GM18868 (cell line): ENCODE measurements at regions not wholly inside any gene's neighbourhood (a gene's known extent, or its start where the extent isn't known, plus 50 kb on each side); places are given as distances from the start of the nearest gene placed in this dataset.
"Not testable (repeated sequence)": the region's sequence is repeated elsewhere in the genome, so short reads cannot be mapped to it uniquely, and the experiment has no call there.

ENCODE experiments used
- ATAC-seq: cut with Tn5 transposase; IDR thresholded peaks from one replicate; pipeline ENCODE4 v1.9.1; 2021; ENCODE audit warnings: mild to moderate bottlenecking, moderate library complexity; ENCODE audit not compliant: unreplicated experiment

DNA sequence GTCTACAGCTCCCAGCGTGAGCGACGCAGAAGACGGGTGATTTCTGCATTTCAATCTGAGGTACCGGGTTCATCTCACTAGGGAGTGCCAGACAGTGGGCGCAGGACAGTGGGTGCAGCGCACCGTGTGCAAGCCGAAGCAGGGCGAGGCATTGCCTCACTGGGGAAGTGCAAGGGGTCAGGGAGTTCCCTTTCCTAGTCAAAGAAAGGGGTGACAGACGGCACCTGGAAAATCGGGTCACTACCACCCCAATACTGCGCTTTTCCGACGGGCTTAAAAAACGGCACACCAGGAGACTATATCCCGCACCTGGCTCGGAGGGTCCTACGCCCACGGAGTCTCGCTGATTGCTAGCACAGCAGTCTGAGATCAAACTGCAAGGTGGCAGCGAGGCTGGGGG lies 95.6 kb downstream of the GPX5 start:
- not testable (repeated sequence) for ATAC-seq

DNA sequence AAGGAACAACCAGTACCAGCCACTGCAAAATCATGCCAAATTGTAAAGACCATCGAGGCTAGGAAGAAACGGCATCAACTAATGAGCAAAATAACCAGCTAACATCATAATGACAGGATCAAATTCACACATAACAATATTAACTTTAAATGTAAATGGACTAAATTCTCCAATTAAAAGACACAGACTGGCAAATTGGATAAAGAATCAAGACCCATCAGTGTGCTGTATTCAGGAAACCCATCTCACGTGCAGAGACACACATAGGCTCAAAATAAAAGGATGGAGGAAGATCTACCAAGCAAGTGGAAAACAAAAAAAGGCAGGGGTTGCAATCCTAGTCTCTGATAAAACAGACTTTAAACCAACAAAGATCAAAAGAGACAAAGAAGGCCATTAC lies 97.6 kb downstream of the GPX5 start:
- ATAC-seq, result not testable (repeated sequence)

DNA sequence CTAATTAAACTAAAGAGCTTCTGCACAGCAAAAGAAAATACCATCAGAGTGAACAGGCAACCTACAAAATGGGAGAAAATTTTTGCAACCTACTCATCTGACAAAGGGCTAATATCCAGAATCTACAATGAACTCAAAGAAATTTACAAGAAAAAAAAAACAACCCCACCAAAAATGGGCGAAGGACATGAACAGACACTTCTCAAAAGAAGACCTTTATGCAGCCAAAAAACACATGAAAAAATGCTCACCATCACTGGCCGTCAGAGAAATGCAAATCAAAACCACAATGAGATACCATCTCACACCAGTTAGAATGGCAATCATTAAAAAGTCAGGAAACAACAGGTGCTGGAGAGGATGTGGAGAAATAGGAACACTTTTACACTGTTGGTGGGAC lies 100.7 kb downstream of the GPX5 start:
- ATAC-seq, result not testable (repeated sequence)

DNA sequence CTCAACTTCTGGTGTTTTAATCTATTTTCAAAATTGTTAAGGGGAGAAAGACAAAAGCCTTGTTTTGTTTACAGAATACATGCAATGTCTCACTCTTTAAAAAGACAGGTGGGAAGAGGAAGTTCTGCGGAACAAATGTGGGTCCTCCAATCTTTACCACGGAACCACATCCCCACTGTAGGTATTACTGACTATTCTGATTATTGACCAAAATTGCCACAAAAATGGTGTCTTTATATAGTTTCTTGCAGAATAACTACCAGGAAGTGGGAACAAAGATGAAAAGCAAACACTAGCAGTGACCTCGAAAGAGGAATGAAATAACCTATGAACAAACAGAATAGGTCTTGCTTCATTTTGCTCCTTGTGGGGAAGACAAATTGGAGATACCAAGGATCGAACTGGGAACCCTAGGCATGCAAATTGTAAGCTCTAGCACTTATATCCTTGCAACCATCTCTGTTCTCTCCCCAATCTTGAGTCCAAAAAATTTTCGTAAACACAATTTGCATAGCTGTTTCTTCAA lies 106.7 kb downstream of the GPX5 start:
- ATAC-seq, result no peak

DNA sequence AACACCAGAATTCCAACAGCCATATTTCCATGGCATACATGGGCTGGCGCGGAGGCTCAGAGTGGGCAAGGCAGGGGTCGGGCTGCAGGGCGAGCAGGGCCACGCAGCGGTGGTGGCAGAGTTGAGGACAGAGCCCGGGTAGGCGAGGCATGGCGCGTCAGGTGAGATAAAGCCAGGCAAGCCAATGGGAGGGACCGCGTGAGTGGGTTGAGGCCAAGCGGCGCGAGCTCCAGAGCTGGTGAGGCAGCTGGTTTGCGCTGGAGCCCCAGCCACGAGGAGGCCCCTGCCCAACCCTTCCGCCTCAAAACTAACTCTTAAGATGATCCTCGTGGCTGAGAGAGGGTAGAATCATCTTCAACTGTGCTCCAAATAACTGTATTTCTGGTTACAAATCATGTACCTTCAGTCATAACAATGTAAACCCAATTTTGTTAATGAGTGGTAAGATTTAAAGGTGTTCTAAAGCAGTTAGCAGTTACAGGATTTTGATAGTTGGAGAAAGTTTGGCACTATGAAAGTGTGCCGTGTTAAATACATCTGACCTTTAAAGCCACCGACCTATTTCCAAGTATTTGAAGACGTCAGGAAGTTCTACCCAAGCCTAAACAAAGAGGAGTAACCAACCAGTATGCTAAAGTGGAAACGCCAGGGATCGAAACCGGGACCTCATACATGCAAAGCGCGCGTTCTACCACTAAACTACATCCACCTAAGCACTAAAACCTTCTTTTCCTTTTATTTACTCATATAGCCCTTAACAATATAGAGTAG lies 107.9 kb downstream of the GPX5 start:
- ATAC-seq, result no peak

DNA sequence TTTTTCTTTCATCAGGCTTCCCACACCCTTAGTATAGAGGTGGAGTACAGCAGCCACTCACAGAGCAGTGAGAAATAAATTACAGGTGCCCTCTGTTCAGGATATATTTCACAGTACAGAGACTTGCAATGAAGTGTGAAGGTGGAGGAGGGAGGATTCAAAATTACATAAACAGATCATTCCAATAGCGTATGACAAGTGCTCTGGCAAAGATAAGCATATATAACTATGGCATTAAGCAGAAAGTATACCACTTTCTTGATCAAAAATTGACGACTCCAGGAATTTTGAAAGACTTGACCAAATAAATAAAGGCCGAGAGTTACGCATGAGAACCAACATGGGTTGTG lies 108.7 kb downstream of the GPX5 start:
- ATAC-seq, result no peak

DNA sequence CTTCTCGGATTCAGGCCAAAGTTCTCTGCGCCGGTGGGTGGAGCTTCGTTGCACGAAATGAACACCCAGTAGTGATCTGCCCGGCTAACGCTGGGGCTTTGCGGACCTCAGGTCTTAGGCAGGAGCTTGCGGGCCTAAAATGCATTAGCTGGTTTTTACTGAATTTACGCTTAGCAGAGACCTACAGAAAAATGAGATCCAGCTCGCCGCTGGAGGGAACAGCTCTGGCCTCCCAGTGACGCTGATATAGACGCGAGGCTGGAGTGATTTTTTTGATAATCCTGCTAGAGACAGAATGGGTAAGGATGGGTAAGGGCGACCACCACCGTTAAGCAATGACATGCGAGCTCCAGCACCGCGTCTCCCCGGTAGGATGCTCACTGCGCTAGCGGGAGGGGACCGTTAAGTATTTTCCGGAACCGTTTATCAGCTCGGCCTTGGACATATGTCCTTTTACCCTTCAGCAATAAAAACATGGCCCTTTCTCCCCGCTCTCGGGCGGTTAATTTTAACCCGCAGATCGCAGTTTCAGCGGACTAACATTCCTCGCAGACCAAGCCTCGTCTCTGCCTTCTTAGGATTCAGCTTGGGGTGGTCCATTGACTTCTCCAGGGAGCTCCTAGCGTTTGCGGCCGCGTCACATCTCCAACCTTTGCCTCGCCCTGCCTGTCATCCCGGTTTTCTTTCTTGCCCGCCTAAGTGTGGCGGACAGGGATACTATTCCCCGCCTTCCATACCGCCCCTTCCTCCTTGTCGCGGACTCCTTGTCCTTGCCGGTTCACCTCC lies 109.3 kb downstream of the GPX5 start:
- ATAC-seq, result no peak

DNA sequence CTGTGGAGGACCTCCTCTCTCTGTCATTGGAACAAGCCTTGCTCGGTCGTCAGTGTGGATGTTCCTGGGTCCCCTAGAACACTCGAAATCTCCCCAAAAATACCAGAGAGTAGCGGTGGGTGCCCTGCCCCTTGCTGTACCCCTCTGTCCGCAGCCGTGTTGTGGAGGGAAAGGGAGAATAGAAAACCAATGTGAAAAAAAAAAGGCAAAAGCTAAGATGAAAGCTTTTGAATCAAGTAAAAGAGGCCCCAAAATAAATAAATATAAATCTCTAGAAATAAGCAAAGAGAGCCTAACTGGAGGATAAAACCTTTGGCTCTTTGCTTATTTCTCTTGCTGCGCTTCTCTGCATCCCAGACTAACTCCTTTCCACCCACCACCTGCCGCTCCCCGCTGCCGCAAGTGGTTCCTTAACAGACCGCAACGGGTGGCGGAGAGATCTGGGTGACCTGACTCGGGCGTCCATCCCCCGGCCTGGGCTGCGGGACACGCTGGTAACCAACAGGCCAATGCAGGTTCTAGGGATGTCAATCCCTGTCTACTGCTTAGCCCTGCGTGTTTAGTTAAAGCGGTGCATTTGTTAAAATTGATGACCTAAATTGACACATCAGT lies 110.0 kb downstream of the GPX5 start:
- no peak for ATAC-seq

DNA sequence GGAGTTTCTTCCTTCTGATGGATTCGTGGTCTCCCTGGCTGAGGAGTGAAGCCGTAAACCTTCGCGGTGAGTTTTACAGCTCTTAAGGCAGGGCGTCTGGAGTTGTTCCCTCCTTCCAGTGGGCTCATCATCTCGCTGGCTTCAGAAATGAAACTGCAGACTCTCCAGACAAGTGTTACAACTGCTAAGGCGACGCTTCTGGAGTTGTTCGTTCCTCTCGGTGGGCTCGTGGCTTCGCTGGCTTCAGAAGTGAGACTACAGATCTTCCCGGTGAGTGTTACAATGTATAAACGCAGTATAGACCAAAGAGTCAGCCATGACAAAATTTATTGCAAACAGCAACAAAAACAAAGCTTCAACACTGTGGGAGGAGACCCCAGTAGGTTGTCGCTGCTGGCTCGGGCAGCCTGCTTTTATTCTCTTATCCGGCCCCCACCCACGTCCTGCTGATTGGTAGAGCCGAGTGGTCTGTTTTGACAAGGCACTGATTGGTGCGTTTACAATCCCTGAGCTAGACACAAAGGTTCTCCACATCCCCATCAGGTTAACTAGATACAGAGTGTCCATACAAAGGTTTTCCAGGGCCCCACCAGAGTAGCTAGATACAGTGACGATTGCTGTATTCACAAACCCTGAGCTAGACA lies 113.2 kb downstream of the GPX5 start:
- ATAC-seq, result no peak

DNA sequence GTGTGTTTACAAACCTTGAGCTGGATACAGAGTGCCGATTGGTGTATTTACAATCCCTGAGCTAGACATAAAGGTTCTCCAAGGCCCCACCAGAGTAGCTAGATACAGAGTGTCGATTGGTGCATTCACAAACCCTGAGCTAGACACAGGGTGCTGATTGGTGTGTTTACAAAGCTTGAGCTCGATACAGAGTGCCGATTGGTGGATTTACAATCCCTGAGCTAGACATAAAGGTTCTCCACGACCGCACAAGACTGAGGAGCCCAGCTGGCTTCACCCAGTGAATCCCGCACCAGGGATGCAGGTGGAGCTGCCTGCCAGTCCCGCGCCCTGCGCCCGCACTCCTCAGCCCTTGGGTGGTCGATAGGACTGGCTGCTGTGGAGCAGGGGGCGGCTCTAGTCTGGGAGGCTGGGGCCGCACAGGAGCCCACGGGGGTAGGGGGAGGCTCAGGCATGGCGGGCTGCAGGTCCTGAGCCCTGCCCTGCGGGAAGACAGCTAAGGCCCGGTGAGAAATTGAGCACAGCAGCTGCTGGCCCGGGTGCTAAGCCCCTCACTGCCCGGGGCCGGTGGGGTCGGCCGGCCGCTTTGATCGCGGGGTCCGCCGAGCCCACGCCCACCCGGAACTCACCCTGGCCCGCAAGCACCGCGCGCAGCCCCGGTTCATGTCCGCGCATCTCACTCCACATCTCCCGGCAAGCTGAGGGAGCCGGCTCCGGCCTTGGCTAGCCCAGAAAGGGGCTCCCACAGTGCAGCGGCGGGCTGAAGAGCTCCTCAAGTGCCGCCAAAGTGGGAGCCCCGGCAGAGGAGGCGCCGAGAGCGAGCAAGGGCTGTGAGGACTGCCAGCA lies 114.0 kb downstream of the GPX5 start:
- not testable (repeated sequence) for ATAC-seq

DNA sequence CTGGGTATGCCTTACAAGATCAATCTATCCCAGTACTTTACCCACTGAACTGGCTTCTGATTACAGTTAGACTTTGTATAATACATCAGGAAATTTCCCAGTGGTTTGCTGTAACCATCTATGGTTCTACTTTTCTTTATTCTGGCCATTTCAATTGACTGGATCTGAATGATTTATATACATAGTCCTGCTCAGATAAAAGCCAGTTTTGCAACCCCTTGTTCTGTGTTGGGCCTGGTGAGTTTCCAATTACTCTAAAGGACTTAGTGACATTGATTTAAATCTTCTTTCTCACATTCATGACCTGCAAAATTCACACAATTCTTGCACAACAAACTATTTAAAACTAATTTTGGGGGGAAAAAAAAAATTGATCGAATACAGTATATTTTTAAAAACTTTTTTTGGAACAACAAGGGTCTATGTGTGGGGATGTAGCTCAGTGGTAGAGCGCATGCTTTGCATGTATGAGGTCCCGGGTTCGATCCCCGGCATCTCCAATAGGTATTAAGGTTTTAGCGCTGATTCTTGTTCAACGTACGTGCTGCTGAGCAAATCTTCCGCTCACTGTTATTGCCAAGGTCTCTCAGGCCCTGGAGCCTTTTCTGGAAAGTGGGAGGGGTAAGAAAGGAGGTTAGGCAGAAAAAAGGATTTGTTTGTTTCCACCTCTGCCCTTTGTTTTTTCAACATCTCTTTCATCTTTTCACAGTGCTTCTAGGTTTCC lies 117.5 kb downstream of the GPX5 start:
- no peak for ATAC-seq

DNA sequence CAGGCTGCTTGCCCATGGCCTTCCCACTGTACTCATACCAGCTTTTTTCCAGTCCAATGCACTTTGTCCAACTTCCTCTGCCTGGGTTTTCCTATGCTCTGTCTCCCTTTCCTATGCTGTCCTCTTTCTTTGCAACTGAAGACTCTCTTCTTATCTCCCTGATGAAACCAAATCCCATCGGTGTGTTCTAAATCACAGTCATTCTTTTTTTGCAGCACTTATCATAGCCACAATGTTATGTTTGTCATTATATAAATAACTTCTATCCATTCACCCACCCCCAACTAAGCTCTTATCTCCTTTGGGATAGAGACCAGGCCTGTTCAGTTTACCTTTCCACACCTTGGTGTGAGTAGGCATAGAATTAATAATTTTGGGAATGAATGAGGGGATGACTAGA lies 121.0 kb downstream of the GPX5 start:
- no peak for ATAC-seq

DNA sequence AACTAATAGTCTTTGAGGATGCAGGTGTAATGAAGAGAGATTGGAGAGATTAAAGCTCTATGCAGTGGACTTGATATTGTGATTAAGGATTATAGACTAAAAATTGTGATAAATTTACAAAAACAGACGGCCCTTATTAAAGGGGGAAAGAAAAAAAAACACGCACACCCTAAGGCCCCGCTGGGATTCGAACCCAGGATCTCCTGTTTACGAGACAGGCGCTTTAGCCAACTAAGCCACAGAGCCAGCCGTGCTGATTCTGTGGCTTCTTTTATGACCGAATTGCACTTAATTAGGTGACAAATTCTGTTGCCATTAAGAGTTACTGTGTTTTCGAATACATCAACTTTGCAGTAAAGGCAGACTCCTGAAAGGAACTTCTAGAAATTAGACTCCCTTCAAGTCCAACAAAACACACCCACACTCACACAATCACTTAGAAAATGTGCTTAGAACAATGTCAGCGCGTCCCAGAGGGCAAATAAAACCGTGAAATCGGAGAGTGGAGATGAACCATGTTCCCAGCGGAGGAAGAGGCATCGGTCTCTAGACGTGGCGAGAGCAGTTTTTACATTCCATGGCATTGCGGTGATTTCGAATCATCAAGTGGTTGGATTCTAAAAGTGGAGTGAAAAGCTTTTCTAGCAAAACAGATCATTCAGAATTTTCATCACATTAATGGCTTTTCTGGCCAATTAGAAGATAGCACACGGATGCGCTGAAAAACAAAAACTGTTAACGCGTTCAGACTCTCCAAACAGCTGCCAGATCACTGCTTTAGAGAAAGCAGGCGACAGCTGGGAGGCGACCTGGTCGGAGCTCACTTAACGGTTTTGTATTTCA lies 122.6 kb downstream of the GPX5 start:
- peak; percentile 48 for ATAC-seq

DNA sequence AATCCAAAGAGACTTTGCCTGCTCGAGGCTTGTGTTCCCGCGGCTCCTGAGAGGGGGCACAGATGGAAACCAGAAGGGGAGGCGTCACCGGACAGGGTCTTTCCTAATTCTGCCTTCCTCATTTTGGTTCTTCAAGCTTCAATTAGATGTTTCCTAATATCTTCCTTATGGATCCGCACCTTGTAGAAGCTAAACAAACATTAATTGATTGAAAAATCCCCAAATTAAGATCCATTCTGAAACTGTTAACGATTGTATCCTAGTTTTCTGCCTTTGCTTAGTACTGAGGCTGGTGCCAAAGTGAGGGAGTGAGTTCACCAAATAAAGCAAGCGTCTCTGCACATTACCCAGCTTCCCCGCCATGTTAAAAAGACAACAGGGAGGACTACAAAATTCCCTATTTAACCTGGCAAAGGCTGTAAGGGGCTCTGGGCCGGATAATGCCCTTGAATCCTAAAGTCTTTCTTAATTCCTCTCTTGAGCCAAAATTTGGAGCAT lies 123.2 kb downstream of the GPX5 start:
- ATAC-seq, result no peak

DNA sequence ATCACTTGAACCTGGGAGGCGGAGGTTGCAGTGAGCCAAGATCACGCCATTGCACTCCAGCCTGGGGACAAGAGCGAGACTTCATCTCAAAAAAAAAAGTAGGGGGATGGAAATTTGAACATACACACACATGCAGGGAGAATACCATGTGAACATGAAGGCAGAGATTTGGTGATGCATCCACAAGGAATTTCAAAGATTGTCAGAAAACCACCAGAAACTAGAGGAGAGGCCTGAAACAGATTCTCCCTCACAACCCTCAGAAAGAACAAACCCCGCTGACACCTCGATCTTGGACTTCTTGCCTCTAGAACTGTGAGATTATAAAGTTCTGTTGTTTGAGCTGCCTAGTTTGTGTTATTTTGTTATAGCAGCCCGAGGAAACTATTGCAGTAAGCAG lies 125.5 kb downstream of the GPX5 start:
- ATAC-seq, result no peak

DNA sequence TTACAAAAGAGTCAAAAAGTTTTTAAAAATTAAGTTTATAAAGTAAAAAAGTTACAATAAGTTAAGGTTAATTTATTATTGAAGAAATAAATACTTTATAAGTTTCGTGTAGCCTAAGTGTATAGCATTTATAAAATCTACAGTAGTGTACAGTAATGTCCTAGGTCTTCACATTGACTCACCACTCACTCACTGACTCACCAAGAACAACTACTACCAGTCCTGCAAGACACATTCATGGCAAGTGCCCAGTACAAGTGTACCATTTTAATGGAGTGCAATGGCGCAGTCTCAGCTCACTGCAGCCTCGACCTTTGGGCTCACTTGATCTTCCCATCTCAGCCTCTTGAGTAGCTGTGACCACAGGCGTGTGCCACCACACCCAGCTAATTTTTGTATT lies 128.2 kb downstream of the GPX5 start:
- ATAC-seq, result no peak

DNA sequence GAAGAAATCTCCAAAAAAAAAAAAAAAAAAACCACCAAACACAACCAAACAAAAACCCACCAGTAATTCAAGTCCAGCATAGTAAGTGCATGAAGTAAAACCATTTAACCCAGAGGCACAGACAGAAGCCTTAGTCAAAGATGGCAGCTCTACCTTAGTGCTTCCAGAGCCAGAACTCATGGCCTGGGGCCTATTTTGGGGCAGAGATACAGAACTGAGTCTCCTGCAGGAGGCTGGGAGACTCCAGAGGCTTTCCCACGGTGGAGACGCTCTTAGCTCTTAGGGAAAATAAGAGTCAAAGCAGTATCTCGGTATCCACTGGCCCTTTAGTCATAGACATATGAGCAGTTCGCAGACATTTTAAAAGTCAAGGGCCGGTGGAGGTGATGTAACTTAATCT lies 129.5 kb downstream of the GPX5 start:
- no peak for ATAC-seq

DNA sequence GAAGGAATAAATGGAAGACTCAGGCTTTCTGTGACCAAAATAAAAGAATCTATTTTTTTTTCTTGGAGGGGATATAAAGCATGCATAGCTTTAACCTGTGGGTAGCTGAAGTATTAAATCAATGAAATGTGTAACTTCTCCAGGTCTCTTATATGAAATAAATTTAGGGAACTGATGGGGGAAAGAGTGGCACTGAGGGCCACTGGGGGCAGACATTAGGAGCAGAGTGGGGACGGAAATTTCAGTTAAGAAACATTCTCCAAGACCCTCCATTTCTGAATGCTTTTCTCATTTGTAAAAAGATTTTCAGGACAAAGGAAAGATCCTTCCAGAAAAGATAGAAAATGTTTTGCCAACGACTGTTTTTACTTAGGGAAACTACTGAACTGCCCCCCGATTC lies 131.0 kb downstream of the GPX5 start:
- ATAC-seq, result no peak

DNA sequence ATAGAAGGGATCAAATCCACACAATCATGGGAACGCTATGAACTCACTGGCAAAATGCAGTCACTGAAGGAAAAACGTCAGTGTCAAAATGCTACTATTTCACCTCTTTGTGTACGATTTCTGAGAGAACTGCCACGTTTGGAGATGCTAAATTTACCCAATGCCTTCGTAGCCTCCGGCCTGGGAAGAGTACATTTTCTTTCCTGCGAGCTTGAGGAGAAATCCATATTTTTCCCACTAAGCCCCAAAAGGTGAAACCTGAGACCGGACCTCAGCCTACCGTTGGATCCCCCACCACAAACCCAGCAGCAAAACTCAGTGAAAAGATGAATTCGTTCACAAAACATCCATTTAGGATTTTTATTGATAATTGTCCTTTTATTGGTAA lies 131.7 kb downstream of the GPX5 start:
- ATAC-seq, result no peak
